HG03469 (cell line): ENCODE measurements at regions not wholly inside any gene's neighbourhood (a gene's known extent, or its start where the extent isn't known, plus 50 kb on each side); places are given as distances from the start of the nearest gene placed in this dataset.
A peak's percentile ranks its signal among the peaks of the same experiment; 100 is the strongest.

ENCODE experiments used
- ATAC-seq: cut with Tn5 transposase; IDR thresholded peaks from one replicate; pipeline ENCODE4 v1.9.1; 2021; ENCODE audit warnings: mild to moderate bottlenecking, moderate library complexity, moderate number of reproducible peaks; ENCODE audit not compliant: unreplicated experiment

- no peak for ATAC-seq
Measured at GRCh38 chr3:34008836-34009809, 210.7 kb downstream of the PDCD6IP start.

DNA sequence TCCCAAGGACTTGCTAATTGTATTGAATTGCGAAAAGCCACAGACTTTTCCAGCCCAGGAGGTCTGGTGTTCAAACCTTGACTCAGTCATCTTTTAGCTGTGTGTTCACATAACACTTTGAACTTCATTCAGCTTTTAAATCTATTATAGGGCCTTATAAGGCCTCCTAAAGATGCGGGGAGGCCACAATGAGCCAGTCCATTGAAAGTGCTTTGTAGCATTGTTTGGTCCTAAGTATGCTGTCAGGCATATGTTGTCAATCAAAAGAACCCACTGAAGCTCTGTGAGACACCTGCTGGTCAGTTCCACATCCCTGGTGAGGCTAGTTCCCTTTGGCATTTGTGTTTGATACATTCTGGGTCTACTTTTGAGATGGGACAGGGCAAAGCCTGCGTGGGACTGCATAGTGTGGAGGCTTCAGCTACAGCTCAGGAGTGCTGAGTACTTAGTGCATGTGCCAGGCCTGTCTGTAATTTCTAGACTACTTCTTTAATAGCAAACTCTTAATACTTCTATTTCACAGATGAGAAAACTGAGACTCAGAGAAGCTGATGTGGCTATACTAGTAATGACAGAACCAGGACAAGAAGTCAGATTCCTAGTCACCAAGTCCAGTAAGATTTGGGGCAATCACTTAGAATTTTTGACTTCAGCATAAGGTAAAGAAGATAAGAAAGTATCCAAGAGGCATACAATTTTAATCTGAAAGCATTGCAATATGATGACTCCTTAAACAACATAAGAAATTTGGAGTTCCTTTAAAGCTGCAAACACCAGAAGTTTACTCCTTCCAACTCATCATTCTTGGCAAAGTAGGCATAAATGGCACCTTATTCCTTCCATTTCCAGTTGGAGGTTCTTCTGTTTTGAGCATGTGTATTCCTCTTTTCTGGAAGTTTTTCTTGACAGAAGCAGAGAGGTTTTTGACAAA is 213.0 kb downstream of the PDCD6IP start:
- ATAC-seq, result no peak

GRCh38 chr3:34012102-34012461 is 213.7 kb downstream of the PDCD6IP start:
- no peak for ATAC-seq

- no peak for ATAC-seq
Measured at GRCh38 chr3:34013818-34014570, 215.6 kb downstream of the PDCD6IP start.

DNA sequence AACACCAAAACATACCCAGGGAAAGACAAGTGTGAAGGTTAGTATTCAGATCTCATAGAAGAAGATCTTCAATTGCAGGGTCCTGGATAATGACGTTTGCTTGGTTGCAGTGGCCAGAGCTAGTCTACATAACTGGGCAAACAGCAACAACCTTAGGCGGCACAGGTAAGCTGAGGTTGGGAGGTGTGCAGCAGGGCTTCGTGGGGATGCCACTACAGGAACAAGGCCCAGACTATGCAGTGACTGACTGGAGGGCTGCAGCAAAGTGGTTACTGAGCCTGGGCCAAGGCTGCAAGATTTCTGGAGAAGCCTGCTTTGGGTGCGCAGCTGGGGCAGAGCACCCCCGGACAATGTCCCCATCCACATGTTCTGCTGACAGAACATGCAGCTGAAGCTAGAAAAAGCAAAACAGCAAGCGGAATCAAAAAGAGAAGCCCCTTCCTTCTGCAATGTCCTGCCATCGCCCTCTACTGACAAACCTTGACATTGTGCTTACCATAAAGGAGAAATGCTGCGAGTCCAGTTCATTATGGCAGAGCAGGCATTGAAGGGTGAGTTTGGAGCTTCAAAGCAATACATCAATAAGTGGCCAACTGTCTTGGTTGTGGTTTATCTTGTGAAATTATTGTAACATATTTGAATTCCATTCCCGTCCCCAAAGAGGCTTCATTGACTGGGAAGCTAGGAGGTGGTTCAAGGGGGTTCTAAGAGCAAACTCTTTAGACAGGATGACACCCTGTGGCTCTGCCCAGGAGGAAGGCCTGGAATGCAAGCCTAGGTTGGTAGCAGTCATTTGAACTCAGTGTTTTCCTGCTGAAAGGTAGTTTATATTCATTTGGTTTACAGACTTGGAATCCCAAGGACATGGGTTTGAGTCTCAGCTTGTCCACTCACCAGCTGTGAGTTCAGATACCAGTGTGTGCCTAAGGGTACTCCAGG is 217.0 kb downstream of the PDCD6IP start:
- ATAC-seq, result no peak

GRCh38 chr3:34016925-34017587 is 218.6 kb downstream of the PDCD6IP start:
- peak; percentile 53 for ATAC-seq

DNA sequence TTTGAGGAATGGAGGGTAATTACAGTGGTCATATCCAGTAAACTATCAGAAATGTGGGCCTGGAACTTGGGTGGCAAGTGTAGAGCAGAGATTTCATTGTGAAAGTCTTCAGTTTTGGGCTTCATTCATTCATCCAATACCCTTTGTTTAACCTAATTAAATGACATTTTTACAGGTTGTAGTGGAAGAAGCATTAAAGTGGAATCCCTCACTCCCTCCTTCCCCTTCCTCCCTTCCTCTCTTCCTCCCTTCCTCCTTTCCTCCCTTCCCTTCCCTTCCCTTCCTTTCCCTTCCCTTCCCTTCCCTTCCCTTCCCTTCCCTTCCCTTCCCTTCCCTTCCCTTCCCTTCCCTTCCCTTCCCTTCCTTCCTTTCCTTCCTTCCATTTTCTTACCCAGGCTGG is 219.3 kb downstream of the PDCD6IP start:
- ATAC-seq, result no peak

DNA sequence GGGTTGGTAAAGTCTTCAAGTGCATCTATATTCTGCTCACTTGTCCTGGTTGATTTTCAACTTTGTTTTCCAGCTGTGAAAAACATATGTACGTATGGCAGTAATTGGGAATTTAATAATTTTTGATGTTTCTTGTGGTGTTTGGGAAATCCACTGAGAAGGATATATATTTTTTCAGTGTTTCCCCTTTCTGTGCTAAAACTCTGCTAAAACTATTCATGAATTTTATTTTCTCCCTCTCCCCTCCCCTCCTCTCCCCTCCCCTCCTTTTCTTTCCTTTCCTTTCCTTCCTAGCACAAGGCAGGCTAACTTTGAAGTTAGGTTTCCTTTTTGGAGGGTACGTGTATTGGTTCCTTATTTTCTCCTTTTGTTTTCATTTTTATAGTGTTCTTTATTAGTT is 220.7 kb downstream of the PDCD6IP start:
- no peak for ATAC-seq

DNA sequence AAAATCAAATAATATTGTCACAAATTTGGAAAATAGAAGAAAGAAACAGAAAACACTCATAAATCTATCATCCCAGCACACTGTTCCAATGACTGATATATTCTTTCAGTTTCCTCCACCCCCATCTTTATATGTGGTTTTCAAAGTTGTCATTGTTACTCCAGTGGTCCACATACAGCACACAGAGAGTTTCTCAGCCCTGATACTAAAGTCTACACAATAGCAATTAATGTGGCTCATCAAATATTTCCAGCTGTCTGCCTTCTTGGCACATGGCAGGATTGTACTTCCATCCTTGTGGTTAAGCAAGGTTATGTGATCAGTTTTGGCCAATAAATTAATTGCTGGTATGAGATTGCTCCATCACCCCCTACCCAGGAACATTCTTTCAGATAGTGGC is 221.7 kb downstream of the PDCD6IP start:
- no peak for ATAC-seq

DNA sequence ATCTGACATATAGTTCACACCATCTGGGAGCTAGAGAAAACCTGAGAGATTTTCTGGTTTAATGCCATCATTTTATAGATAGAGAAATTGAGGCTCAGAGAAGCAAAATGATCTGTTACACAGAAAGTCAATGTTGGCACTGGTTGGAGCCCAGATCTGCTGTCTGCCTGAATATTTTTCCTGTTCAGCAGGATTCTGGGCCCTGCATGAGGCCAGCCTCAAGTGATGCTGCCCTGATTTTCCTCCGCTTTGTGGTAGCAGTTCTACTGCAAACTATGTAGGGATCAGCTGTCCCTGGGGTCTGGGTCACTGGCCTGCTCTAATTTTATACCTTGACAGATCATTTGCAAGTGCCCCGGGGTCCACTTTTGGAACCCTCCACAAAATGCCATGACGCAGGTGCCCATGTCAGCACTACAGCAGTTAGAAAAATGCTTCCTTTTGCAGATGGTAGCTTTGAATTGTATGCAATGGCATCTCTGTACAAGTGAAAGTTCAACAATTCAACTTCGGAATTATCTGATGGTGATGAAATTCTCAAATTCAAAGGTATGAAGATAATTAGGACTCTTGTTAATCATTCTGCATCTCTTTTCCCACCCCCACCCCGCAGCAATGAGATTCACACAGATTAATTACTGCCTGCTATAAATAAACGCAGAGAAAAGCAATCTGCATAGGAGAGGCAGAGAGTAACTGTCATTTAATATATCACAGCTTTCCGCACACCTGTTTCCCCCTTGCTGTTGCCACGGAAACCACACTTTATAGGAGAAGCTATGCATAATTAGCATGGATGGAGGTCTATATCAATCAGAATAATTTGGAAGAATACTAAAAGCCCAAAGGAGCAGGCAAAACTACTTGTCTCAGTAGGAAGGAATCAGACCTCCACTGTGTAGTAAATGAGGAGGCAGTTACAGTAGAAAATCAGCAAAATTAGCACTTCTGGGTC is 222.6 kb downstream of the PDCD6IP start:
- ATAC-seq, result no peak

DNA sequence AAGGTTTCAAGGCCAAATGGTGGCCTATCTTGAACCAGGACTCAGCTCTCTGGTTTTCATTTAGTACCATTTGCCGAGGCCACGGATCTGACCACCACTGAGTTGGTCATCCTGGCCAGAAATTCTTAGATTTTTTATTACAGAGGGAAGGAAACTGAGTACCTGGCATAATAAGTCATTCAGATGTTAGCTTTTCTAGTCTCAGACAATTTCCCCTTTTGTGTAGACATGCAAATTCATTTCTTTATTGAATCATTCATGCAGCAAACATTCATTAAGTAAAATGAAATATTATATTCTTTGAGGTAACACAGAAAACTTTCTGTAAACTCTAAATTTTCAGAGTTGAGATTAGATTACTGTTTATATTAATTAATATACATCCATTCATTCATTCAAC is 223.7 kb downstream of the PDCD6IP start:
- no peak for ATAC-seq

- ATAC-seq, result no peak
Measured at GRCh38 chr3:34024447-34025240, 226.2 kb downstream of the PDCD6IP start.

DNA sequence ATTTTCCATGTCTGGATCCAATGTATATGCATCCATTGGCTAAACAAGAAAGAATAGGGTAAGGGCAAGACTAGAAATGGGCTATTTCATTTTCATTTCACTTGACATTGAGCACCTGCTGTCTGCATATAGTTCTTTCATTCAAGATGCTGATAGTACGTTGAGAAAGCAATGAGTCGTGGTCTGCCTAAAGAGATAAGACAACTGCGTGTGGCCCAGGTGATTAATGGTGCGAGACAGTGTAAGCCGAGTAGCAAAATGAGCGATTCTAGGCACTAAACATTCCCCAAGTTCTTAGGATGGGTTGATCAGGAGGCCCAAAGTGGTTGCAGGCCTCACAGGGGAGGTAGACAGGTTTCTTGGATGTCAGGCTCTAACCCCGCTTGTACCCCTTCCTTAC is 235.4 kb downstream of the PDCD6IP start:
- no peak for ATAC-seq

DNA sequence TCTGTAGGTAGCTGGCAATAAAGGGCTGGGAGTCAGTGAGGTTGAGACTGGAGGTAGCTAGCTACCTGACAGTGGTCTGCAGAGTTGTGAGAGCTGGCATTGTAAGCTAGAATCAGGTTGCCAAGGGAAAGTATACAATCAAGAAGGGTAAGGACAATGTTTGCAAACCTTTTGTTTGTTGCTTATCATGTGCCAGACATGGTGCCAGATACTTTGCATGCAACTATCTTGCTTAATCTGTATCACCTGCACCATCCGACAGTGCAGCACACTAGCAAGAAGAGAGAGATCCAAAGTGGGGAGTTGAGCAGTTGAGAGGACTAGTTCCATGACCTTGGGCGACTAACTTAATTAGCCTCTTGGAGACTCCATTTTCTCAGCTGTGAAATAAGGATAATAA is 236.4 kb downstream of the PDCD6IP start:
- ATAC-seq, result no peak

DNA sequence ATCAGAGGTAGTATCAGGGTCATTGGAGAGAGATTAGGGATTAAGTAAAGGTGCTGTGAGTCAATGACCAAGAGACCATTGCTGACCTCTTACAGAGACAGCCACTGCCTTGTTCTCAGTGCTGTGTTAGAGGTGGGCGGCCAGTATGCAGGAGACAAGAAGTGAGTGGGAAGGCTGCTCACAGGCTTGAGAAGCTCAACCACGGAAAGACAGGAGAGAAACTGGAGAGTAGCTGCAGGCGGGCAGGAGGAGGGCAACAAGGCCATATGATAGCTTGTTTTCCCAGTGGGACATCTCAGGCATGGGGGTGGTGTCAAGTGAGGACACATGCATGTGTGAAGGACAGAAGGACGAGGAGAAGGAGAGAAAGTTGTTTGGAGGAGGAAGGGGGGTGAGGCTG is 237.3 kb downstream of the PDCD6IP start:
- ATAC-seq, result no peak

- ATAC-seq, result no peak
Measured at GRCh38 chr3:34037260-34037659, 238.8 kb downstream of the PDCD6IP start.

GRCh38 chr3:34038131-34038530 is 239.7 kb downstream of the PDCD6IP start:
- ATAC-seq, result no peak
